ENCODE measurements at regions not wholly inside any gene's neighbourhood (a gene's known extent, or its start where the extent isn't known, plus 50 kb on each side); places are given as distances from the start of the nearest gene placed in this dataset.

DNA sequence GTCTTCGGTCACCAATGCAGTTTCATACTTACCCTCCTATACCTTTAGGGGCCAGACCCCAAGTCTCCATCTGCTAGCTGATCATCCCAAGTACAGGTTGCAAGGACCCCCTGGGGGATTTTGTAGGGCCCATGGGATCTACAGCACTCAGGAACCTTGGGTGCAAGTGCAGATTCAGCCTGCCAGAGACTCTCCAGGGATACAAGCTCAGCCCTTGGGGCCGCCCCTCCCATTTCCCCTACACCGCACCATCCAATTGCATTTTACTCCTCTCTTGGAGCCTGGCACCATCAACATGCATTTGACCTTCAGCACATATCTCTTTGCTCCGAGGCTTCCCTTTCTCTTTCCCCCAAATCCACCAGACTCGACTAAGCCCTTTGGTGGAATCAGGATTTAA lies 154.7 kb upstream of the ZNF536 start:
- DNase-seq (ENCODE audit: low spot score) = no peak

DNA sequence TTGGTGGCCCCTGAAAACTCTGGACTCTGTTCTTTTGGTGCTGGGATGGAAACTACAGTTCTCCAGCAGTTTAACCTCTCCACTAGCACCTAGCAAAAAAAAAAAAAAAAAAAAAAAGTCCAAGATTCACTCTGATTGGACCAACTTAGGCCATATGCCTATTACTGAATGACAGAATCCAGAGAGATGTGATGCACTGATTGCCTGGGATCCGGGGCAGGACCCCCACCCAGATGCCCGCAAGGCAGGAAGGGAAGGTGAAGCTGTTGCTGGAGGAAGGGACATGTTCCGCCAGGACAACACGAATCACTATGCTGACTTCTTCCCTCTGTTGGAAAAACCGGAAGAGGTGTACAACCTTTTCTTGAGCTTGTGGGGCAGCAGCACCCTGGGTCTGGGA lies 152.5 kb upstream of the ZNF536 start:
- no peak for DNase-seq (ENCODE audit: low spot score)

GRCh38 chr19:30221176-30221575 lies 151.0 kb upstream of the ZNF536 start:
- DNase-seq (ENCODE audit: low spot score) = no peak

DNA sequence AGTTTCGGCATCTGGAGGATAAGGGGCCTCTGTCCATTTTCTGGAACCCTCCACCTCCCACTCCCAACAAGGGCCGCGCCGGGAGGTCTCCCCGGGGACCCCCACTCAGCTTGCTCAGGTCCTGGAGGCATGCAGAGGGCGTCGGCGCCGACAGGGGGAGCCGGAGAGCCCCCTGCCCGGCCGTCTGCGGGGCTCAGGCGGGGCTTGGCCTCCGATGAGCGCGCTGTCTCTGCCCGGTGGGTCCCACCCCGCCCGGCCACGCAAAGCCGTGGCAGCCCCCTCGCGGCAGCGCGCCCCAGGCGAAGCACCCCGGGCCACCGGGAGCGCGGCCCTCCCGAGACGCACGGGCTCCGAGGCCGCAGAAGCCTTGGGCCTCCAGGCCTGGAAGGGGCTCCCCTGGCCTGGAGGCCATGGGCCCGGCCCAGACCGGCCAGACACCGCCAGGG lies 149.7 kb upstream of the ZNF536 start:
- peak; percentile 87 for DNase-seq (ENCODE audit: low spot score)

GRCh38 chr19:30222992-30223865 lies 149.0 kb upstream of the ZNF536 start:
- DNase-seq (ENCODE audit: low spot score) = peak; percentile 36

GRCh38 chr19:30223866-30224688 lies 148.1 kb upstream of the ZNF536 start:
- DNase-seq (ENCODE audit: low spot score) = no peak

DNA sequence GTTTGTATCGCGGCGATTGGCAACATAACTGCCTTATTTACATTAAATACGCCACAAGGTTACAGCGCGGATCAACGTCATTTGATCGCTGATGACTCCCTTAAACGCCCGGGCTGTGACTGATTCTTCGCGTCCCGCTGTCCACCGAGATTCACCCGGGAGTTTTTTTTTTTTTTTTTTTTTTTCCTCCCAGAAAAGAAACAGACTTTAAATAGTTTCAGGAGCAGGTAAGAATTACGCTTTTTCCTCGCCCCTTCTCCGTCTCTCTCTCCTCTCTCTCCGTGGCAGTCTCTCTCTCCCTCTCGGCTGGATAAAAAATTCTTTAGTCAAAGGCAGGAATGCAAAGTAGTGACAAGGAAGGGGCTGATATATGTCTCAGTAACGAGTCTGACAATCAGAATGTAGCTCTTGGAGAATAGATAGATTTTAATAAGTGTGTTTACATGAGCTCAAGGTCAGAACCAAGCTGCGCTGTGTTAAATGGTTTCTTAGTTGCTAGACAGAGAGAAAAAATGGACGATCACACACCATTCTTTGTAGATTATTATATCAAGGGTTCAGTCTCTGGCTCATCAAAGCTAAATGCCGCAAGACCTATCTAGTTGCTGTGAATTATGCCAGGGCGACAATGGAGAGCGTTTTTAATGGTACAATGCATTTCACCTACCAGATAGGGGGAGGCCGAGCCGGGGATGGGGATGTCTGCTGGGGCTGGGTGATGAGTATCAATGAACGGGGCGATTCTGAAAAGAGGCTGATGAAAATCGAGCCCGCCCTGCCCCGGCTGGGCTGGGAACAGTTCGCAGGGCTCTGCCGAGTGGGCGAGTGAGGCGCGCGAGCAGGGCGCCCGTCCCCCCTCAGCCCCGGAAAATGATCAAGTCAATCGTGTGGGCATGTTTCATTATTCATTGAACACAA lies 147.2 kb upstream of the ZNF536 start:
- no peak for DNase-seq (ENCODE audit: low spot score)

DNA sequence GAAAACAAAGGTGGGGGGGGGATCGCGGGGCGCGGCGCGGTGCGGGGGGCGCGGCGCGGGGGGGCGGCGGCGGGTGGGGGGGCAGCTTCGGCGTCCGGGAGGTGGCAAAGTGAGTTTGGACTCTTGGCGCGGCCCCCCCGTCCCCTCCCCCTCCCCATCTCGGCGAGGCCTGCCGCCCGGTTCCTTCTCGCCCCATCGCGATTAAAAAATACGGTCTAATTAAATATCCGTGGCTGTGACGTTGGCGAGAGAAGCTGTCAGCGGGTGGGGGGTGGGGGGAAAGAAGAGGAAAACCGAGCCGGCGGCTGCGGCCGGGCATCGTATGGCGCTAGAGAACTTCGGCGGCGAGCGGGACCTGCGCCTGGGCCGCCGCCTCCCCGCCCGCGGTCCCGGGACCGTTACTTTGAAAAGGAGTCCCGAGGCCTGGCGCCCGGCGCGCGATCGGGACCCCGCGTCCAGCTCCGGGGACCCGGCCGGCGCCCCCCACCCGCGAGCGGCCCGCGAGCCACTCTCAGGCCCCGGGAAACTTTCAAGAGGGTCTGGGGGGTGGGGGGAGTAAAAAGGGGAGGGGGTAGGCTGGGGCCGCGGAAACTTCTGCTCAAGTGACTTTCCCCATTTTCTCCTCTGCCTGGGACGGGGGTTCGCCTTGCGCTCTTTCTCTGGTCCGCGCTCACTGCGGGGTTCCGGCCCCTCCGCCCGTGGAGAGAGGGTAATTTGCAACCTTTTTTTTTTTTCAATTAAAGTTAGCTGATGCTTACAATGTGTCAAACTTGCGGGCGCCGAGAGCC lies 146.3 kb upstream of the ZNF536 start:
- no peak for DNase-seq (ENCODE audit: low spot score)

GRCh38 chr19:30226464-30227011 lies 145.6 kb upstream of the ZNF536 start:
- no peak for DNase-seq (ENCODE audit: low spot score)

DNA sequence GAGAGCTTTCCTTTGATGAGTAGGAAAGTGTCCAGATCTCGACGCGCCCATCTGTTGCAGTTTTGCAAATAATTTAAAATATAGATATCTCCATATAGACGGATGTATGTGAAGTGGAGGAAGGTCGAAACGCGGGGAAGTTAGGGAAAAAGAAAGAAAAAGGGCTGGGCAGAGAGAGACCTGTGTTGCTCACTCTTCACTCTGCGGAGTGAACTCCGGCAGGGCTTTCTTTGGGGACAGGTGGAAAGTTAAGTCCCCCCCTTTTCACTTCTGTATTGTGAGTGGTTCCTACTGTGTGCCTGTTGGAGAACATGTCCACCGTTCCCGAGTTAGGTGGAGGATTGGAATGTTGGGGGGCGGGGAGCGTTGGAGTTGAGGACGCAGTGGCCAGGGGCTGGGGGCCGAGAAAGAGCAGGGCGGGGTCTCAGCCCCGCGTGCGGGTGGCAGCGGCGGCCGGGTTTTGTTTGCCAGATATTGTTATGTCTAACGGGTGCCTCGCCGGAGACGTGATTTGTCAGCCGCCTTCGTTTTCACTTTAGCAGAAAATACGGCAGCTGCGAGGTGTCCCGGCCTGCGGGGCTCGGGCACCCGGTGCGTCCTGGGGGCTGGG lies 145.1 kb upstream of the ZNF536 start:
- DNase-seq (ENCODE audit: low spot score) = no peak

- peak; percentile 88 for DNase-seq (ENCODE audit: low spot score)
These were observed 144.5 kb upstream of the ZNF536 start for GRCh38 chr19:30227661-30228112.

- DNase-seq (ENCODE audit: low spot score) = peak; percentile 47
These were observed 143.9 kb upstream of the ZNF536 start for GRCh38 chr19:30228113-30228834.

GRCh38 chr19:30228835-30229524 lies 143.2 kb upstream of the ZNF536 start:
- DNase-seq (ENCODE audit: low spot score) = peak; percentile 46

DNA sequence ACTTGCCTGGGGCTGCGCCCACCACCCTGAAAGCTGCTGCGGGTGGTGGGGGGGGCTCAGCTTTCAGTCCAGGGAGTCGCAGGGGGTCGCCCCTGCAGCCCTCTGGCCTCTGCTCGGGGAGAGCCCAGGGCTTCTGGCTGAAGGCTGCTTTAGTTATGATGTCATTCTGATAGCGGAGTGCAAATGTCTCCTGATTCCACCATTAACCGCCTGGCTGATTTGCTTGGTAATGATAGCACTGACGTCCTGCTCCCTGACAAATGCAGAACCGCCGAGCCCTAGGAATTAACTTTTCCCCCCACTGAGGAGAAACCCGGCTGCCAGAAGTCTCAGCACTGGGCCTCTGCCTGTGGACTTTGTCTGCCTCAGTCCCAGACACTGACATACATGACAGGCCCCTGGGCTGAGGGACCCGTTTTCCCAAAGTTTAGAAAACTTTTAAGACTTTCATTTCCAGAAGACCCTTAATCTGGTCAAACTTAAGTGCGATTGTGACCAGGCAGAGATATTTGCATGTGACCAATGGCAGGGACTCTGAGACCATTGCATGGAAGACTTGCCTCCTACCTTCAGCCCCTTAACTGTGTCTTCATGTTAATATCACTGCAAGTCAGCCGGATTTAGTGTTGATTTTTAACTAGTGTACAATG lies 142.5 kb upstream of the ZNF536 start:
- DNase-seq (ENCODE audit: low spot score) = no peak

DNA sequence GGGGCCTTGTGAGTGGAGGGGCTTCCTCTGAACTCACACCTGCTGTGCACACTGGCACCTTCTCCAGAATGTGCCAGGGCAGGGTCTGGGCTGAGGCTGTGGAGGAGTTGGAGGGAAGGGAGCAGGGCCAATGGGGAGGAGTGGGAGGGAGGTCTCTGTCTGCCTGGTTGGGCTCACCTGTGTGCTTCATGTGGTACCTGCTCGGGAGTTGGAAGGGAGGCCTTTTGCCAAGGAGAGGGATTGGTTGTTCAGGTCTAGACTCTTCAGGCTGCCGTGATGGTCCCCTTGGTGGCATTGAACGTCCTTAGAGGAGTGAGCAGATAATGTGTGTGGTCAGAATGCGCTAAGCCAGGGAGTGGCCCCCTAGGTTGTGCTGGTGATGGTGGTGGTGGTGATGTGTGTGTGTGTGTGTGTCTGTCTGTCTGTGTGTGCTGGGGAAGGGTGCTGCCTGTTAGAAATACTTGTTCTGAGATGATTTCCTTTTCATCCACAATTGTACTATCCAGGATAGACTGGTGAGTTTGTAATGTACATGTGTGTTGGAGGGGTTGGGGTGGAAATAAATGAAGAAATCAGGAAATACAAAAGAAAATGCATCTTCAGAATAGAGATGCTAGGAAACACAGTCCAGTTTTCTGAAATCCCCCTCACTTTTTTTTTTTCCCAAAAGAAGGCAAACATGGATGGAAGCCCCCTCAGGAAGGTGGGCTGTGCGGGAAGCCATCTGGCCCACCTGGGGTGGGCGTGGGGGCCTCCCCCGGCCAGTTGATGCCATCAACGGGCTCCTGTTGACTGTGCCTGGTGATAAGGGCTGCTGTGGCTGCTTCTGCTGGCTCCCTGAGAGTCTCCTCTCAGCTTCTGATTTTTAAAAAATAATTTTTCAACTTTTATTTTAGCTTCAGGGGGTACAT lies 140.5 kb upstream of the ZNF536 start:
- no peak for DNase-seq (ENCODE audit: low spot score)

- DNase-seq (ENCODE audit: low spot score) = no peak
These were observed 138.8 kb upstream of the ZNF536 start for GRCh38 chr19:30233375-30233774.

DNA sequence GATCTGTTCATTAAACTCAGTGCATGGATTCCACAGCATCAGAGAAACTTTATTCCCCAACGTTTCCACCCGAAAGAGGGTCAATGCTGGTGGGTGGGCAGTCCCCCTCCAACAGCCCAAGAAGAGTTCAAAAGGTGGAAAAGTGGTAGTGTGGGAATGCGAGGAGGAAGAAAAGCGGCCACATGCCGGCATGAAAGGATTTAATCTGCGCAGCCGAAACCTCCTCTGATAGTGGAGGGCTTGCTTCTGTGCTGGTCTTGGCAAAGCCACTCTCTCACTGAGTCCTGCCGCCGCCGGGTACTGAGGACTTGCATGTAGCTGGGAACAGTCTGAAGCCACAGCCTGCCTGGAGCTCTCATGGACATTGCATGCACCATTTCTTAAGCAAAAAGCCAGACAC lies 136.2 kb upstream of the ZNF536 start:
- no peak for DNase-seq (ENCODE audit: low spot score)
